Transverse colon (tissue), 4 donors: ENCODE measurements at regions not wholly inside any gene's neighbourhood (a gene's known extent, or its start where the extent isn't known, plus 50 kb on each side); places are given as distances from the start of the nearest gene placed in this dataset.

Source experiments
- DNase-seq: peaks from one replicate; pipeline ENCODE4 v3.0.0-alpha.2; 2019
- H3K27ac ChIP-seq, 4 donors: fragments of 200-600 bp; sonication (generic); 2 replicates each; pipeline ENCODE4 v1.5.1; 2016 to 2018; ENCODE audit warnings: inconsistent platforms in 4 of 4
- H3K27me3 ChIP-seq: fragments of 200-600 bp; sonication (generic); 2 replicates; pipeline ENCODE4 v1.5.1; 2017; ENCODE audit warnings: inconsistent platforms
- H3K36me3 ChIP-seq, 4 donors: fragments of 200-600 bp; sonication (generic); 2 replicates each; pipeline ENCODE4 v1.5.1; 2017 to 2019; ENCODE audit warnings: inconsistent platforms in 4 of 4
- H3K4me1 ChIP-seq, 4 donors: fragments of 200-600 bp; sonication (generic); 2 replicates each; pipeline ENCODE4 v1.5.1; 2017 to 2020; ENCODE audit warnings: inconsistent platforms in 4 of 4
- H3K4me3 ChIP-seq, 4 donors: fragments of 200-600 bp; sonication (generic); 1 replicate in 1 of 4; 2 replicates in 3 of 4; pipeline versions ENCODE4 v1.5.1 to v1.6.1; 2017 to 2019; ENCODE audit warnings: inconsistent platforms in 4 of 4
- H3K9me3 ChIP-seq, 2 donors: fragments of 200-600 bp; sonication (generic); 2 replicates each; pipeline ENCODE4 v1.5.1; 2017 to 2019; ENCODE audit warnings: inconsistent platforms in 2 of 2
- CTCF ChIP-seq, 5 experiments: fragments of 200-600 bp in 3 of 5; fragments of 450-650 bp in 2 of 5; sonication (generic) in 3 of 5; IDR thresholded peaks; 1 replicate in 2 of 5; 2 replicates in 3 of 5; pipeline ENCODE4 v1.5.1; 2016 to 2017; ENCODE audit warnings: antibody characterized with exemption in 5 of 5, inconsistent platforms in 3 of 5, mild to moderate bottlenecking in 2 of 5, moderate library complexity in 1 of 5
- EP300 ChIP-seq: sonication (generic); formaldehyde crosslinking; IDR thresholded peaks from one replicate; pipeline ENCODE4 v1.6.1; 2017; ENCODE audit warnings: antibody characterized with exemption, low read depth
- POLR2A ChIP-seq: fragments of 450-650 bp; IDR thresholded peaks from one replicate; pipeline ENCODE4 v1.6.1; 2016; ENCODE audit warnings: antibody characterized with exemption, mild to moderate bottlenecking, moderate library complexity
- POLR2AphosphoS5 ChIP-seq, 3 donors: sonication (generic); formaldehyde crosslinking; IDR thresholded peaks; one replicate each; pipeline ENCODE4 v1.6.1; 2016; ENCODE audit warnings: antibody characterized with exemption in 3 of 3
- WGBS, 2 donors: methylation state at CpG; one replicate each; pipeline ENCODE4 v1.1.5; 2018; ENCODE audit warnings: low coverage in 1 of 2; 5-methylcytosine and 5-hydroxymethylcytosine counted together
- in situ Hi-C, 4 donors: fragments of 200-750 bp; cut with MboI; loops; one replicate each; pipeline versions ENCODE4 v1.15.0 to v1.15.1; 2017; ENCODE audit warnings: low sequenced_read_pairs in 3 of 4, low pct_ligation_motif_present in 1 of 4, low pct_unique_long_range_greater_than_20kb in 1 of 4
- intact Hi-C: fragments of 100-400 bp; cut with DNase I; formaldehyde crosslinking; loops from one replicate; pipeline ENCODE4 v1.15.1; 2023; ENCODE audit warnings: low total_unique reads

- in situ Hi-C loops (no loop called here), intact Hi-C loops (no loop called here)
- no peaks in the 10 kb centered on the region for H3K27me3 ChIP-seq
- H3K4me1 ChIP-seq, result no peaks in the 10 kb centered on the region
- 88% methylated on average over 10 of the region's 10 CpGs; no CpG with 5 or more reads in 1 of the 2 donors for WGBS, 2 donors
- H3K27ac ChIP-seq, result no peak overlapping the region
- TF ChIP-seq POLR2A (no peak), POLR2AphosphoS5 (IDR thresholded peaks at IDR 0.05) (no peak), CTCF (IDR thresholded peaks at IDR 0.05) (no peak), EP300 (no peak)
- no peak for DNase-seq
- no peaks in the 10 kb centered on the region for H3K9me3 ChIP-seq
- no peaks in the 10 kb centered on the region for H3K36me3 ChIP-seq
- H3K4me3 ChIP-seq, result no peak overlapping the region
Observed at GRCh38 chrX:122004127-122004526, 956.7 kb downstream of the GLUD2 start.

GRCh38 chrX:122026665-122027064 lies 979.3 kb downstream of the GLUD2 start:
- 63% methylated on average over 1 of the region's 1 CpG; no CpG with 5 or more reads in 1 of the 2 donors for WGBS, 2 donors
- in situ Hi-C loops (no loop called here), intact Hi-C loops (no loop called here)
- Histone ChIP-seq H3K27me3 (no peaks in the 10 kb centered on the region), H3K9me3 (no peaks in the 10 kb centered on the region), H3K4me1 (no peaks in the 10 kb centered on the region), H3K27ac (no peak overlapping the region), H3K4me3 (no peak overlapping the region), H3K36me3 (no peaks in the 10 kb centered on the region)
- DNase-seq, result no peak
- TF ChIP-seq CTCF (IDR thresholded peaks at IDR 0.05), result no peak
- TF ChIP-seq EP300, result no peak
- no peak for TF ChIP-seq POLR2AphosphoS5 (IDR thresholded peaks at IDR 0.05)
- TF ChIP-seq POLR2A, result no peak

- Histone ChIP-seq H3K9me3 (no peaks in the 10 kb centered on the region), H3K27ac (no peak overlapping the region), H3K27me3 (no peaks in the 10 kb centered on the region), H3K4me1 (no peaks in the 10 kb centered on the region), H3K36me3 (no peaks in the 10 kb centered on the region), H3K4me3 (no peak overlapping the region)
- intact Hi-C loops (no loop called here), in situ Hi-C loops (no loop called here)
- DNase-seq, result no peak
- no peak for TF ChIP-seq CTCF (IDR thresholded peaks at IDR 0.05)
- TF ChIP-seq POLR2A, result no peak
- no peak for TF ChIP-seq POLR2AphosphoS5 (IDR thresholded peaks at IDR 0.05)
- no peak for TF ChIP-seq EP300
- 72% methylated on average over 1 of the region's 1 CpG; no CpG with 5 or more reads in 1 of the 2 donors for WGBS, 2 donors
Observed at GRCh38 chrX:122046226-122046625, 998.8 kb downstream of the GLUD2 start.

- WGBS, 2 donors, result 79% methylated on average over 5 of the region's 5 CpGs; no CpG with 5 or more reads in 1 of the 2 donors
- no peak overlapping the region for H3K4me3 ChIP-seq
- DNase-seq, result no peak
- no peaks in the 10 kb centered on the region for H3K4me1 ChIP-seq
- TF ChIP-seq CTCF (IDR thresholded peaks at IDR 0.05) (no peak), POLR2A (no peak), POLR2AphosphoS5 (IDR thresholded peaks at IDR 0.05) (no peak), EP300 (no peak)
- intact Hi-C loops (no loop called here), in situ Hi-C loops (no loop called here)
- H3K27ac ChIP-seq, result no peak overlapping the region
- no peaks in the 10 kb centered on the region for H3K36me3 ChIP-seq
- no peaks in the 10 kb centered on the region for H3K27me3 ChIP-seq
- H3K9me3 ChIP-seq, result no peaks in the 10 kb centered on the region
Observed at GRCh38 chrX:122046815-122047214, 999.4 kb downstream of the GLUD2 start.
